DOHH2 (cell line): ENCODE measurements at regions not wholly inside any gene's neighbourhood (a gene's known extent, or its start where the extent isn't known, plus 50 kb on each side); places are given as distances from the start of the nearest gene placed in this dataset.

ENCODE experiments used
- H3F3A ChIP-seq: fragments of 200-600 bp; sonication (generic), shearing (Covaris generic); 2 replicates; pipeline ENCODE4 v1.6.0; 2016; ENCODE audit warnings: antibody characterized with exemption, mild to moderate bottlenecking; ENCODE audit not compliant: control insufficient read depth, insufficient read depth
- H3K27ac ChIP-seq: fragments of 200-600 bp; sonication (generic); 2 replicates; pipeline ENCODE4 v1.5.1; 2014; ENCODE audit warnings: low read depth, mild to moderate bottlenecking, low read length, moderate library complexity
- H3K27me3 ChIP-seq: fragments of 200-600 bp; sonication (generic); 2 replicates; pipeline ENCODE4 v1.6.1; 2014; ENCODE audit warnings: mild to moderate bottlenecking, low read length, mixed read lengths; ENCODE audit not compliant: control insufficient read depth
- H3K36me3 ChIP-seq: fragments of 200-600 bp; sonication (generic); 2 replicates; pipeline ENCODE4 v1.6.1; 2014; ENCODE audit warnings: mild to moderate bottlenecking, low read length, moderate library complexity, mixed read lengths; ENCODE audit not compliant: control insufficient read depth
- H3K4me1 ChIP-seq: fragments of 200-600 bp; sonication (generic); 2 replicates; pipeline ENCODE4 v1.6.1; 2014; ENCODE audit warnings: mild to moderate bottlenecking, low read length, mixed read lengths; ENCODE audit not compliant: control insufficient read depth
- H3K4me2 ChIP-seq: fragments of 200-600 bp; sonication (generic); 2 replicates; pipeline ENCODE4 v1.6.0; 2014; ENCODE audit warnings: mild to moderate bottlenecking, low read length, moderate library complexity
- H3K4me3 ChIP-seq: fragments of 200-600 bp; sonication (generic); 2 replicates; pipeline ENCODE4 v1.5.1; 2014; ENCODE audit warnings: mild to moderate bottlenecking, low read length, mixed read lengths
- H3K79me2 ChIP-seq: fragments of 200-600 bp; sonication (generic); 2 replicates; pipeline ENCODE4 v1.6.1; 2014; ENCODE audit warnings: mild to moderate bottlenecking, low read length, mixed read lengths; ENCODE audit not compliant: control insufficient read depth
- H3K9me2 ChIP-seq: fragments of 200-600 bp; sonication (generic); replicated peaks from 2 replicates; pipeline ENCODE4 v1.6.1; 2014; ENCODE audit warnings: mild to moderate bottlenecking, low read length, mixed read lengths; ENCODE audit not compliant: control insufficient read depth
- H3K9me3 ChIP-seq: fragments of 200-600 bp; sonication (generic); 2 replicates; pipeline ENCODE4 v1.6.1; 2014; ENCODE audit warnings: antibody characterized with exemption, low read length, mixed read lengths; ENCODE audit not compliant: control insufficient read depth, insufficient read depth
- H4K20me1 ChIP-seq: fragments of 200-600 bp; sonication (generic); 2 replicates; pipeline ENCODE4 v1.6.0; 2014; ENCODE audit warnings: low read depth, mild to moderate bottlenecking, antibody characterized with exemption, low read length, moderate library complexity; ENCODE audit not compliant: control insufficient read depth, insufficient read depth
- EZH2phosphoT487 ChIP-seq: fragments of 200-600 bp; sonication (generic); IDR thresholded peaks from 2 replicates; pipeline ENCODE4 v1.6.1; 2017; ENCODE audit warnings: borderline replicate concordance, mild to moderate bottlenecking, antibody characterized with exemption, low read length, moderate library complexity, mixed read lengths
- TF ChIP-seq, protein P1 (sequence below): fragments of 200-600 bp; sonication (generic); IDR thresholded peaks from one replicate; pipeline ENCODE4 v1.5.1; 2014; ENCODE audit warnings: antibody characterized with exemption, mild to moderate bottlenecking, low read depth, low read length; ENCODE audit not compliant: poor library complexity, severe bottlenecking

GRCh38 chr2:41937921-41938708 lies 109.7 kb upstream of the PKDCC start:
- no peak overlapping the region for H3K4me2 ChIP-seq
- no peaks in the 10 kb centered on the region for H3K9me3 ChIP-seq
- H3K4me1 ChIP-seq: no peaks in the 10 kb centered on the region
- no peaks in the 10 kb centered on the region for H3F3A ChIP-seq
- H3K79me2 ChIP-seq: no peaks in the 10 kb centered on the region
- no peaks in the 10 kb centered on the region for H3K36me3 ChIP-seq
- no peak overlapping the region for H3K27ac ChIP-seq
- H3K9me2 ChIP-seq: no peaks in the 10 kb centered on the region
- no peak overlapping the region for H3K4me3 ChIP-seq
- no peak for TF ChIP-seq EZH2phosphoT487
- TF ChIP-seq, protein P1, sequence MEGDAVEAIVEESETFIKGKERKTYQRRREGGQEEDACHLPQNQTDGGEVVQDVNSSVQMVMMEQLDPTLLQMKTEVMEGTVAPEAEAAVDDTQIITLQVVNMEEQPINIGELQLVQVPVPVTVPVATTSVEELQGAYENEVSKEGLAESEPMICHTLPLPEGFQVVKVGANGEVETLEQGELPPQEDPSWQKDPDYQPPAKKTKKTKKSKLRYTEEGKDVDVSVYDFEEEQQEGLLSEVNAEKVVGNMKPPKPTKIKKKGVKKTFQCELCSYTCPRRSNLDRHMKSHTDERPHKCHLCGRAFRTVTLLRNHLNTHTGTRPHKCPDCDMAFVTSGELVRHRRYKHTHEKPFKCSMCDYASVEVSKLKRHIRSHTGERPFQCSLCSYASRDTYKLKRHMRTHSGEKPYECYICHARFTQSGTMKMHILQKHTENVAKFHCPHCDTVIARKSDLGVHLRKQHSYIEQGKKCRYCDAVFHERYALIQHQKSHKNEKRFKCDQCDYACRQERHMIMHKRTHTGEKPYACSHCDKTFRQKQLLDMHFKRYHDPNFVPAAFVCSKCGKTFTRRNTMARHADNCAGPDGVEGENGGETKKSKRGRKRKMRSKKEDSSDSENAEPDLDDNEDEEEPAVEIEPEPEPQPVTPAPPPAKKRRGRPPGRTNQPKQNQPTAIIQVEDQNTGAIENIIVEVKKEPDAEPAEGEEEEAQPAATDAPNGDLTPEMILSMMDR: no peak
- no peaks in the 10 kb centered on the region for H4K20me1 ChIP-seq
- H3K27me3 ChIP-seq: 0 out of 2 replicates have a peak, but pooled peaks cover 2% of the 10 kb centered on the region

GRCh38 chr2:41940060-41940744 lies 107.6 kb upstream of the PKDCC start:
- Histone ChIP-seq H3K4me1 (no peaks in the 10 kb centered on the region), H3K27ac (no peak overlapping the region), H3K79me2 (no peaks in the 10 kb centered on the region), H3K9me3 (no peaks in the 10 kb centered on the region), H3F3A (no peaks in the 10 kb centered on the region), H3K4me3 (no peak overlapping the region), H3K36me3 (no peaks in the 10 kb centered on the region), H3K27me3 (no peaks in the 10 kb centered on the region), H4K20me1 (no peaks in the 10 kb centered on the region), H3K9me2 (no peaks in the 10 kb centered on the region), H3K4me2 (no peak overlapping the region)
- TF ChIP-seq, protein P1: no peak
- TF ChIP-seq EZH2phosphoT487: no peak

DNA sequence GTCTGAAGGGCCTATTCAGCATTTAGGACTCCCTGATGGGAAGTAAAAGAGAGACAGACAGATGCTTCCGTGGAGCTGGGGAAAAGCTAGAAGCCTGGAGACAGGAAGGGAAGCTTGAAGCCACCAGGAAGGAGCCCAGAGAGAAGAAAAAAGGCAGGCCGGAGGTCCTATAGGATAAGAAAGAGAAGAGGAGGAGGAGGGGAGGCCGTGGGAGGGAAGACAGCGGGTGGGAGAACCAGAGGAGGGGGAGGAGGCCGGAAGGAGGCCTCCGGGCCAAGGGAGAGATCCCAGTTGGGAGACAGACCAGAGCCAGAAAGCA lies 107.1 kb upstream of the PKDCC start:
- no peaks in the 10 kb centered on the region for H3K9me2 ChIP-seq
- TF ChIP-seq, protein P1: no peak
- no peak for TF ChIP-seq EZH2phosphoT487
- H3K4me3 ChIP-seq: no peak overlapping the region
- no peaks in the 10 kb centered on the region for H3K4me1 ChIP-seq
- no peaks in the 10 kb centered on the region for H3K79me2 ChIP-seq
- no peaks in the 10 kb centered on the region for H3K9me3 ChIP-seq
- no peak overlapping the region for H3K27ac ChIP-seq
- H3K36me3 ChIP-seq: no peaks in the 10 kb centered on the region
- H3K4me2 ChIP-seq: no peak overlapping the region
- no peaks in the 10 kb centered on the region for H4K20me1 ChIP-seq
- H3K27me3 ChIP-seq: no peaks in the 10 kb centered on the region
- H3F3A ChIP-seq: no peaks in the 10 kb centered on the region
